OCI-M2 (cell line): ENCODE measurements at regions not wholly inside any gene's neighbourhood (a gene's known extent, or its start where the extent isn't known, plus 50 kb on each side); places are given as distances from the start of the nearest gene placed in this dataset.

Source experiments
- DNase-seq: peaks from one replicate; lab custom pipeline; 2025; ENCODE audit not compliant: unreplicated experiment; lab: John Stamatoyannopoulos, UW

GRCh38 chr11:70696564-70696963 is 298.2 kb downstream of the CTTN start:
- DNase-seq, result no peak

GRCh38 chr11:70697701-70698100 is 299.4 kb downstream of the CTTN start:
- no peak for DNase-seq

GRCh38 chr11:70698871-70699270 is 300.5 kb downstream of the CTTN start:
- no peak for DNase-seq

- no peak for DNase-seq
These were observed 301.2 kb downstream of the CTTN start for GRCh38 chr11:70699294-70700221.

- DNase-seq, result no peak
These were observed 302.1 kb downstream of the CTTN start for GRCh38 chr11:70700453-70700852.

GRCh38 chr11:70700871-70701270 is 302.5 kb downstream of the CTTN start:
- no peak for DNase-seq

- no peak for DNase-seq
These were observed 303.8 kb downstream of the CTTN start for GRCh38 chr11:70702040-70702648.

GRCh38 chr11:70703141-70704064 is 305.1 kb downstream of the CTTN start:
- no peak for DNase-seq

GRCh38 chr11:70705097-70705496 is 306.8 kb downstream of the CTTN start:
- no peak for DNase-seq

GRCh38 chr11:70705930-70706329 is 307.6 kb downstream of the CTTN start:
- DNase-seq, result no peak

GRCh38 chr11:70707821-70708220 is 309.5 kb downstream of the CTTN start:
- no peak for DNase-seq

- DNase-seq, result no peak
These were observed 311.3 kb downstream of the CTTN start for GRCh38 chr11:70709596-70709995.

- no peak for DNase-seq
These were observed 311.9 kb downstream of the CTTN start for GRCh38 chr11:70710192-70710591.

- no peak for DNase-seq
These were observed 312.3 kb downstream of the CTTN start for GRCh38 chr11:70710601-70711000.

- DNase-seq, result no peak
These were observed 313.0 kb downstream of the CTTN start for GRCh38 chr11:70711095-70711910.

- DNase-seq, result no peak
These were observed 313.5 kb downstream of the CTTN start for GRCh38 chr11:70711911-70712185.

- DNase-seq, result no peak
These were observed 314.1 kb downstream of the CTTN start for GRCh38 chr11:70712471-70712870.

GRCh38 chr11:70713086-70713835 is 314.9 kb downstream of the CTTN start:
- DNase-seq, result no peak

- no peak for DNase-seq
These were observed 315.8 kb downstream of the CTTN start for GRCh38 chr11:70713988-70714665.
